ENCODE measurements at regions not wholly inside any gene's neighbourhood (a gene's known extent, or its start where the extent isn't known, plus 50 kb on each side); places are given as distances from the start of the nearest gene placed in this dataset.

DNA sequence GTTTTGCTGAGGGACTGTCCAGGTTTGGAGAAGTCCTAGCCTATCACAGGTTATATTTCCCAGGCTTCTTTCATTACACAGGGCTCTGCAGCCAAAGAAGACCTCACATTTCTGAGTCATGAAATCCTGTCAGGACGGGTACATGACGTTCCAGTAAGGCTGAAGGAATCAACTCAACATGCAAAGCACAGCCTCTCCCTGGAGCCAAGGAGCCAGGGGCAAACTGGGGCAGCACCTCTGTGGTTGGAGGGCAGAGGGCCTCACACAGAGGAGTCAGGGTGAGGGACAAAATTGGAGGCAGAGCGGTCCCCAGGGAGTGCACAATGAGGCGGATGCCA, 116.3 kb upstream of the GDF10 start:
- ATAC-seq = no peak
- no peak overlapping the region for H3K4me3 Mint-ChIP-seq
- peaks cover 0 to 10% (median 0%) of the 10 kb centered on the region in 9 donors for H3K9me3 Mint-ChIP-seq
- no peaks in the 10 kb centered on the region for H3K36me3 Mint-ChIP-seq
- peak overlapping the region in 1 of 10 donors; percentile 63 for H3K27ac Mint-ChIP-seq
- no peak for DNase-seq
- POLR2A ChIA-PET = no interaction called here
- H3K27me3 Mint-ChIP-seq = no peaks in the 10 kb centered on the region
- peaks cover 4 to 16% (median 10%) of the 10 kb centered on the region in 4 donors for H3K4me1 Mint-ChIP-seq

DNA sequence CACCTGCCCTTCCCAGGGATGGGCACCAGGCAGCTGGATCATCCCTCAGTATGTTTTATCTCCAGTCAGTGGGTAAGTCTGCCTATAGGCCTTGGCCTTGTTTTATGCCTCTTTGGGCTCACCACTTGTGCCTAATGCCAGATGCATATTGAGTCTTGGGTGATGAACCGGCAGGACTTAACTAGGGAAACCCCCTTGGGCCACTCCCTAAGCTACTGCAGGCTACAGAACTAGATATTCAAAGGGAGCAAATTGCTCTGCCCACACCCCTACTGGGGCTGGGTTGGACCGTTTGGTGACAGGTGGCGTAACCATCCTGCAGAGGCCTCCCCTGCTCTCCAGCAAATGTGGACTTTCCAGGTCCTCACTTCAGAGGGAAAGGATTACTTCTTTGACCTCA, 115.7 kb upstream of the GDF10 start:
- Mint-ChIP-seq H3K4me1 (peaks cover 4 to 16% (median 10%) of the 10 kb centered on the region in 4 donors), H3K27ac (peak overlapping the region in 1 of 10 donors; percentile 33)
- no peak for ATAC-seq

DNA sequence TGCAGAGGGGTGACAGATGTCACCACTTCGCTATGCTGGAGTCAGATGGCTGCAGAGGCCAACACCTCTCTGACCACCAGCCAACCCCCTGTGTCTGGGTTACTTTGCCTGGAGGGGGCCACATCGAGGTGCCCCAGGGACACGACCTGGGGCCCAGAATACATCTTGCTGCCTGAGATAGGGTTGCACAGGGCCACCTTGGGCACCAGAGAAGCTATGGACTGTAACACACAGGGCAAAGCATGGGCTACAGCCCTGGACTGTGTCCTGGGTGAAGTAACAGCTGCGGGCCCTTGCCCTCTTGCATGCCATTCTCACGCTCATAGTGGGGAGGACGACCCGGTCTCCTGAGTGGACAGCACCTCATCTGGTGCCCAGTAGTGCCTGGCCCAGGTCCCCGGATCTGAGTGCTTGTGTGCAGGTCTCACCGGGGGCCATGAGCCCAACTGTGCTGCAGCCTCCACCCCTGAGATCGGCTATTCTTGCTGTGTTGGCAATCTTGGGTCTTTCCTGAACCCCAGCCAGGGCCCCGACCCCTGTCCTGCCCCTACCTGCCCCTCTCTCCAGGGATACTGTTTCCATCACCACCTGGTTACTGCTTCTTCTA, 115.2 kb upstream of the GDF10 start:
- Mint-ChIP-seq H3K4me1 (peaks cover 4 to 22% (median 13%) of the 10 kb centered on the region in 4 donors), H3K4me3 (no peak overlapping the region), H3K36me3 (no peaks in the 10 kb centered on the region), H3K27me3 (no peaks in the 10 kb centered on the region), H3K27ac (no peak overlapping the region), H3K9me3 (peaks cover 0 to 10% (median 0%) of the 10 kb centered on the region in 9 donors)
- DNase-seq (no peak), ATAC-seq (no peak)
- POLR2A ChIA-PET = no interaction called here

More for the DNA sequence above, 115.7 kb upstream of the GDF10 start:
- H3K36me3 Mint-ChIP-seq = no peaks in the 10 kb centered on the region
- no peak for DNase-seq
- POLR2A ChIA-PET = no interaction called here
- no peaks in the 10 kb centered on the region for H3K27me3 Mint-ChIP-seq
- peaks cover 0 to 10% (median 0%) of the 10 kb centered on the region in 9 donors for H3K9me3 Mint-ChIP-seq
- H3K4me3 Mint-ChIP-seq = no peak overlapping the region

DNA sequence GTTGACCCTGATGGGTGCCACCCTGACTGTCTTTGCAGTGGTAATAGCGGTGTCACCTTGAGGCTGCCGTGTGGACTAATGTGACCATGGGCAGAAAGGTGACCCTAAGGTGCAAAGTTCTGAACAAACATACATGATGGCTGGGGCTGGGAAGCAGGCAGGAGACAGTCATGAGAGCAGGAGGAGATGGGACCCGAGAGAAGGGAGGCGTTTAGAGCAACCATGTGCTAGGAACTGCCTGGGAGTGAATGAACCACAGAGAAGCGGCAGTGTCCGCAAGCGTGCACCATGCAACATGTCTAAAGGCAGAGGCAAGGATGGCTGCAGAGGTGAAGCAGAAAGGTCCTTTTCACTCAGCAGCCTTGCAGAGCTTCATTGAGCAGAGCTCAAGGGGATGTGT, 113.1 kb upstream of the GDF10 start:
- Mint-ChIP-seq H3K27me3 (no peaks in the 10 kb centered on the region), H3K27ac (peak overlapping the region in 2 of 10 donors; percentile 27 to 60), H3K9me3 (peaks cover 0 to 5% (median 0%) of the 10 kb centered on the region in 9 donors), H3K36me3 (no peaks in the 10 kb centered on the region), H3K4me3 (peak overlapping the region in 1 of 10 donors; percentile 20), H3K4me1 (peaks cover 4 to 27% (median 12%) of the 10 kb centered on the region in 4 donors)
- DNase-seq = no peak
- ATAC-seq = no peak
- POLR2A ChIA-PET = no interaction called here

DNA sequence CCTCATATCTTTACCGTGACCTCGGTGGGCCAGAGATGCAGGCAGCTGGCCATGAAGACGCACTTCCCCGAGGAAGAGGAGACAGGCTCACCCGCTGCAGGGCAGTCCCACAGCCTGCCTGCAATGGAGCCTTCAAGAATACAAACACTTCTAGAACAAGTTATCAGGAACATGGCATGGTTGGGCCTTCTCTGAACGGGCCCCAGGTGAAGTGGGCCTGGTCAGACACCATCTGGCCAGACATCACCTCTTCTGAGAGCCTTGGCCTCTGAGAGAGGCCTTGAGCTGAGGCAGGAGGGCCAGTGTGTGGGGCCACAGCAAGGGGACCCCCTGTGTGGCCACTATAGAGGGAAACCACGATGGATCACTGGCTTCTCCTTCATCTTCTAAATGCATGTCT, 112.4 kb upstream of the GDF10 start:
- H3K4me1 Mint-ChIP-seq = peaks cover 4 to 29% (median 10%) of the 10 kb centered on the region in 4 donors
- peak overlapping the region in 2 of 10 donors; percentile 24 to 49 for H3K27ac Mint-ChIP-seq
- H3K9me3 Mint-ChIP-seq = no peaks in the 10 kb centered on the region
- H3K36me3 Mint-ChIP-seq = no peaks in the 10 kb centered on the region
- no peak for DNase-seq
- ATAC-seq = no peak
- no peak overlapping the region for H3K4me3 Mint-ChIP-seq
- POLR2A ChIA-PET = no interaction called here
- H3K27me3 Mint-ChIP-seq = no peaks in the 10 kb centered on the region

DNA sequence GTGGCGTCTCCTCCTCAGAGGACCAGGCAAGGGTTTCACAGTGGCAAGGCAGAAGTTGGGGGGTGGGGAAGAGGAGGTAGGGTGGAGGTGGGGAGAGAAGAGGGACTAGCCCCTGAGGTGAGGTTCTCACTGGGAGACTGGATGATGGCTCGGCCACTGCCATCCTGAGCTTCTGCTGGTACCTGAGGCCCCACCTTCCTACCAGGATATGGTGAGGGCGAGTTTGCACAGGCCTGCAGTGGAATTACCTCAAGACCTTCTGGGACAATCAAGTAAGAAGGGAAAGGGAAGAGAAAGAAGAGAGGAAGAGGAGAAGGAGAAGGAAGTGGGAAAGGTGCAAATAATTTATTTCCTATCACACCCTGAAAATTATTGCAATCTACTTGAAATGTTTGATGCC, 111.8 kb upstream of the GDF10 start:
- Mint-ChIP-seq H3K4me1 (peaks cover 4 to 29% (median 10%) of the 10 kb centered on the region in 4 donors), H3K4me3 (no peak overlapping the region), H3K27ac (no peak overlapping the region), H3K36me3 (no peaks in the 10 kb centered on the region), H3K9me3 (no peaks in the 10 kb centered on the region), H3K27me3 (no peaks in the 10 kb centered on the region)
- ATAC-seq = no peak
- no peak for DNase-seq
- POLR2A ChIA-PET = no interaction called here

DNA sequence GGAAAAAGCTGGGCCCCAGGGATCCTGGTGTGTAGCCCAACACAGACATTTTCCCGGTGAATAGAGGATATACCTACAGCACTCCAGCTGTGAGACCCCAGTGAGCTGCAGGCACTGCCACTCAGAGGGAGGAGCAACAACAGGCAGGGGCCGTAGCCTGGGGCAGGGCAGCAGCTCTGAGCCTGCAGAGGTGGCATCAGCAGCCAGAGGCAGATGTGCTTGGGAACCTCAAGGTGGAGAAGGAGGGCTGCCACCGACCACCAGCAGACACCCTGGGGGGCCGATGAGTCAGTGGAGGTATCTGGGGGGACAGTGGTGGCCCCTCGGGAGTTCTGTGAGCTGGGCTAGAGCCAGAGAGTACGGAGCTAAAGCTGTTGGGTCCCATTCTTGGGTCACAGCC, 110.2 kb upstream of the GDF10 start:
- H3K4me3 Mint-ChIP-seq = no peak overlapping the region
- DNase-seq (no peak), ATAC-seq (no peak)
- peak overlapping the region in 2 of 10 donors; percentile 61 to 76 for H3K27ac Mint-ChIP-seq
- POLR2A ChIA-PET = no interaction called here
- H3K9me3 Mint-ChIP-seq = no peaks in the 10 kb centered on the region
- no peaks in the 10 kb centered on the region for H3K36me3 Mint-ChIP-seq
- H3K4me1 Mint-ChIP-seq = peaks cover 4 to 26% (median 10%) of the 10 kb centered on the region in 4 donors
- no peaks in the 10 kb centered on the region for H3K27me3 Mint-ChIP-seq

DNA sequence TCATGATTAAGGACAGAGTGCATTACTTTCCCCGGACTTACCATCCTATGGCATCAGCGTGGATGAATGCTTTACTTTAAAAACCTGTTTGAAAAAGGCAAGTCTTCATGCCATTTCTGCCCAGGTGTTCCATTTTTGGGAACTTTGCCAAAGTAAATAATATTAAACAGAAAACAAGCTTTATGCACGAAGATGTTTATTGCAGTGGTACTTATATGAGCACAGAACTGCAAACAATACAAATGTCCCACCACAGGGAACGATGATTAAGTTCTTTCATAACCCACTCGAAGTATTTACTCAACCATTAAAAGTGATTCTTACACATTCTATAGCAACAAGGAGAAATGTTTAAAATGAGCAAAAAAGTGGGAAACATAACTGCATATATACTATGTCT, 109.7 kb upstream of the GDF10 start:
- Mint-ChIP-seq H3K27me3 (no peaks in the 10 kb centered on the region), H3K36me3 (no peaks in the 10 kb centered on the region), H3K4me1 (peaks cover 2 to 28% (median 11%) of the 10 kb centered on the region in 4 donors), H3K4me3 (no peak overlapping the region), H3K9me3 (no peaks in the 10 kb centered on the region), H3K27ac (no peak overlapping the region)
- DNase-seq (no peak), ATAC-seq (no peak)
- POLR2A ChIA-PET = no interaction called here

DNA sequence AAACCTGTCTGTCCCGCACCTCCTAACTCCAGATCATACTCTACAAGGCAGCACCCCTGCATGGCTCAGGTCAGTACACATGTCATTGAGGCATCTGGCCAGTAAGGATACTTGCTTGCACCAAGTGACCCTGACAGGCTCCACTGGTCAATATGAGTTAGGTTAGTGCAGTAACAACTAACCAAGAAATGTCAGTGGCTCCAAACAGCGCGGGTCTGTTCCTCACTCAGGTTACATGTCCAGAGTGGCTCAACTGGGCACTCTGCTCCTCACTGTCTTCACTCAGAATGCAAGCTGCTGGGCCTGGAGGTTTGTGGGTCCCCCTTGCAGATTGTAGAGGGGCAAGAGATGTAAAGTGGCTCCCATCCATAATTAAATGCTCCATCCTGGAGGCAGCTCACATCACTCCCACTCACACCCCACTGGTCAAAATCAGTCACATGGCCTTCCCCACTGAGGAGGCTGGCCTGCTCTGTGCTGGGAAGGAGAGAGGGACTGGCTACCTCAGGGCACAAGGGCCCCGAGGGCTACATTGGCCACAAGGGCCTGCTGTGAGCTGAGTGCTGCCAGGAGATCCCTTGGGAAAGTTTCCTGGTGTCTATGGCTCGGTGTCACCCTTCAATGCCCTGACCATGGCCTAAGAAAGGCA, 109.1 kb upstream of the GDF10 start:
- peak overlapping the region in 1 of 10 donors; percentile 21 for H3K27ac Mint-ChIP-seq
- H3K36me3 Mint-ChIP-seq = no peaks in the 10 kb centered on the region
- H3K27me3 Mint-ChIP-seq = no peaks in the 10 kb centered on the region
- POLR2A ChIA-PET = interaction anchor here (1.8 kb wide), 1 partner anchor 13 kb away, joined by 3 read pairs; no protein-coding TSS in a partner anchor
- H3K4me3 Mint-ChIP-seq = no peak overlapping the region
- no peaks in the 10 kb centered on the region for H3K9me3 Mint-ChIP-seq
- no peak for ATAC-seq
- DNase-seq = no peak
- H3K4me1 Mint-ChIP-seq = peaks cover 4 to 28% (median 14%) of the 10 kb centered on the region in 4 donors

DNA sequence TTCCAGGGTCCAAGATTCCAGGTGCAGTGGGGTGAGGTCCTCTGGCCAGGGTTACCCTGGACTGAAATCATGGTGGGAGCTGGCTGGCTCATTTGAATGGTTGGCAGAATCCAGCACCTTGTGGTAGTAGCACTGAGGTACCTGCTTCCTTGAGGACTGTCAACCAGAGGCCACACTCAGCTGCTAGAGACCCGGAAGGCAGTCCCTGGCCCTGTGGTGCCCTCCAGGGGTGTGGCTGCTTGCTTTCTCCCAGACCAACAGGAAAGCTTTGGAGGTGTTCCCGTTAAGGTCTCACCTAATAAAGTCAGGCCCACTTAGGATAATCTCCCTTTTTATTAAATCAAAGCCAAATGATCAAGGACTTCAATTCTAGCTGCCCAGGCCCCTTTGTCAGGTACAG, 107.7 kb upstream of the GDF10 start:
- ATAC-seq = no peak
- POLR2A ChIA-PET = interaction anchor here (1.8 kb wide), 1 partner anchor 11 kb away, joined by 3 read pairs; no protein-coding TSS in a partner anchor

DNA sequence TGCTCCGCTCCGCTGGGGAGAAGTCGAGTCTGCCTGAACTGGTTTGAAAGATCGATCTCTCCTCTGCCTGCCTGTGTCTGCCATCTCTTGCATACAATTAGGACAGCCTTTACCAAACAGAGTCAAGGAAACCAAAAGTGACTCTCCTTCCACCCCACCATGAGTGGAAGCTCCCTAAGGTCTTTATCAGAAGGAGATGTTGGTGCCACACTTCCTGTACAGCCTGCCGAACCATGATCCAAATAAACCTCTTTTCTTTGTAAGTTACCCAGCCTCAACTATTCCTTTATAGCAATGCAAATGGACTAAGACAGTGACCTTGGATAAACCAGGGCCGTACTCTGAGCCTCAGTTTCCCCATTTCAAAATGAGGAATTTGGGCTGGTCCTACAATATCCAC, 106.3 kb upstream of the GDF10 start:
- Mint-ChIP-seq H3K27ac (no peak overlapping the region), H3K36me3 (no peaks in the 10 kb centered on the region), H3K4me1 (peaks cover 0 to 28% (median 13%) of the 10 kb centered on the region in 4 donors), H3K4me3 (no peak overlapping the region), H3K27me3 (no peaks in the 10 kb centered on the region), H3K9me3 (no peaks in the 10 kb centered on the region)
- POLR2A ChIA-PET = no interaction called here
- ATAC-seq (no peak), DNase-seq (no peak)

More for the DNA sequence above, 107.7 kb upstream of the GDF10 start:
- no peaks in the 10 kb centered on the region for H3K36me3 Mint-ChIP-seq
- DNase-seq = no peak
- H3K9me3 Mint-ChIP-seq = no peaks in the 10 kb centered on the region
- peak overlapping the region in 3 of 10 donors; percentile 8 to 21 (median 21) for H3K27ac Mint-ChIP-seq
- no peaks in the 10 kb centered on the region for H3K27me3 Mint-ChIP-seq
- no peak overlapping the region for H3K4me3 Mint-ChIP-seq
- peaks cover 4 to 33% (median 15%) of the 10 kb centered on the region in 4 donors for H3K4me1 Mint-ChIP-seq

DNA sequence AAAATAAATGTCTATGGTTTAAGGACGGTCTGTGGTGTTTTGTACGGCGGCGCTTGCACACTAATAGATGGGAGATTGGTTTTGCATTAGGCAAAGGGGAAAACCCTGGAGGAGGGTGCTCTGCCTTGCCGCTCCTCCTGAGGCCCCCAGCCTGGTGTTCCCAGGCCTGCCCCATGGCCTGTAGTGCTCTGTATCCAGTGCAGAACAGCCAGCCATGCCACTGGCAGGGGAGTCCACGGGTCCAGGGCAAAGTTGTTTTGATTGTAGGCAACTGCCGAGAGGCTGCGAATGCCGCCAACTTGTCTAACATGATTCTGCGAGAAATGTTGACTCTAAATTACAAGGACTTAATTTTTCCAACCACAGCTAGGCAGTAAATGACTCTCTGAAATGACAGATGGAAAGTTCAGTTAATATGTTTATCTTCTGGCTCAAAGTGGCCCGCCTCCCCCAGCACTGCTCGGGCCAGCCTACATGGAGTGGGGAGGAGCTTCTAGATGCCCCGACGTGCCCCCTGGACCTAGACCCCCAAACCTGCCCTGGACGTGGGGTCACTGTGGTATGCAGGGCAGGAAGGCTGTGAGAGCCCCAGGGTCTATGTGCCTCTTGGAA, 104.6 kb upstream of the GDF10 start:
- Mint-ChIP-seq H3K27me3 (no peaks in the 10 kb centered on the region), H3K4me1 (peaks cover 0 to 30% (median 8%) of the 10 kb centered on the region in 4 donors), H3K4me3 (no peak overlapping the region), H3K27ac (peak overlapping the region in 2 of 10 donors; percentile 22 to 46), H3K36me3 (no peaks in the 10 kb centered on the region), H3K9me3 (no peaks in the 10 kb centered on the region)
- ATAC-seq = no peak
- POLR2A ChIA-PET = no interaction called here
- no peak for DNase-seq

DNA sequence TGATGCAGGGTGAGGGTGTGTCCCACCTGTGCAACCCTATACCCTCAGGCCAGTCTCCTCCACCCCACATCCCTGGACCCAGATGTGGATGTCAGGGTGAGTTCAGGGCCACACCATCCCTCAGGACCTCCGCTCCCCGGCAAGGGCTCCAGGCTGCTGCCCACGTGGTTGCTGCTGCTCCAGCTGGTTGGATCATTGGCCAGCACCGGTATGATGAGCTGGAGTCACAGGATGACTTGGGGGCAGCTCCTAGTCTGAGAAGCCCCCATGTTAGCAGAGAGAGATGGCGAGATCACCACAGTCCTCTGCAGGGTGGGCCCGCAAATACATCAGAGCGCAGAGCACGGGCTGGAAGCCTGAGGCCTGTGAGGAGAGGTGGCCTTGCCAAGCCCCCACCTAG, 103.3 kb upstream of the GDF10 start:
- DNase-seq = no peak
- ATAC-seq = no peak
- Mint-ChIP-seq H3K27me3 (no peaks in the 10 kb centered on the region), H3K36me3 (peaks cover 0 to 5% (median 0%) of the 10 kb centered on the region in 3 donors), H3K9me3 (peaks cover 0 to 3% (median 0%) of the 10 kb centered on the region in 9 donors), H3K4me1 (peaks cover 0 to 32% (median 10%) of the 10 kb centered on the region in 4 donors), H3K27ac (peak overlapping the region in 1 of 10 donors; percentile 44), H3K4me3 (no peak overlapping the region)
- POLR2A ChIA-PET = no interaction called here
